ENCODE measurements at regions not wholly inside any gene's neighbourhood (a gene's known extent, or its start where the extent isn't known, plus 50 kb on each side); places are given as distances from the start of the nearest gene placed in this dataset.

DNA sequence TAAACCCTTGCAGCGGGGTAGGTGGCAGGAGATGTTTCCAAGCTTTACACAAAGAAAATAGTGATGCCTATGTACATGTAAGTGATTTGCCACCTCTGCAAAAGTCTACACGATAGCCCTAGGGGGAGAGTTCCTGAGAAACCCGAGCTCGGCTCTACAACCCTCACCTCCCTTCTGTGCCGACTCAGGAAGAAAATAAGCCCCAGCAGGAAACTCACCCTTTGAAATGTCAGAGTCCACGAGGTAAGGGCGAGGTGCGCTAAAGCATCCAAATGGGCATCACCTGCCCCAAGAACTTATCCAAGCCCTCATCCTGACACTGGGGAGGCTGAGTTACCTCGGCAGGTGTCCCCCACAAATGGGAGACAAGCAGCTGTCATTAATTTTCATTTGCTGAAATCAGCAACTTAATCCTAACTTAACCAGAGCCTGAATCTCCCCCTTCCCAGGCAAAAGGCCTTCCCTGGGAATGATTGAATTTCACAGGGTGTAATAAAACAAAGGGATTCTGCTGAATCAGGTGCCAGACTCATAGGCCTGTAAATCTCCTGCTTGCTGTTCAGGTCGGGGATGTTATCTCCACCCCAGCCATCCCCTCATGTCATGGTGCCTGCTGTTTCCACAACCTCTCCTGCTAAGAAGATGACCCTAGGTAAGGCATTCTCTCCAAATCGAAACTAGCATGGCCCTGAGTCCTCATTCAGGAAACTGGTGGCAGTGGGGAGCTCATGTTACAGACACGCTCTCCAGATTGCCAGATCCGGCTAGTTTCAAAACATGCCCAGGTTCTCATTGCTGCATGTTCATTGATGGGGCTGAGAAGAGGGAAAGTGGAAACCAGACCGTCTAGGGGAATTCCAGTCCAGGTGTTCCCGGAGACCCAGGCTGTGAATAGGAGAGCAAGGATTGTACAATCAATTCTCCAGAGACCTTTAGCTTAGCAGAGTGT is 105.3 kb upstream of the KIRREL3 start:
- TF ChIP-seq CTCF (IDR thresholded peaks at IDR 0.05; ENCODE audit: extremely low read depth, missing control alignments) = no peak

GRCh38 chr11:127103586-127104388 is 103.2 kb upstream of the KIRREL3 start:
- DNase-seq (ENCODE audit: low spot score) = no peak
- TF ChIP-seq CTCF (IDR thresholded peaks at IDR 0.05; ENCODE audit: extremely low read depth, missing control alignments) = no peak

More for the DNA sequence above, 105.3 kb upstream of the KIRREL3 start:
- no peak for DNase-seq (ENCODE audit: low spot score)

- no peak for TF ChIP-seq CTCF (IDR thresholded peaks at IDR 0.05; ENCODE audit: extremely low read depth, missing control alignments)
- DNase-seq (ENCODE audit: low spot score) = no peak
Observed at GRCh38 chr11:127098684-127099083, 98.1 kb upstream of the KIRREL3 start.

DNA sequence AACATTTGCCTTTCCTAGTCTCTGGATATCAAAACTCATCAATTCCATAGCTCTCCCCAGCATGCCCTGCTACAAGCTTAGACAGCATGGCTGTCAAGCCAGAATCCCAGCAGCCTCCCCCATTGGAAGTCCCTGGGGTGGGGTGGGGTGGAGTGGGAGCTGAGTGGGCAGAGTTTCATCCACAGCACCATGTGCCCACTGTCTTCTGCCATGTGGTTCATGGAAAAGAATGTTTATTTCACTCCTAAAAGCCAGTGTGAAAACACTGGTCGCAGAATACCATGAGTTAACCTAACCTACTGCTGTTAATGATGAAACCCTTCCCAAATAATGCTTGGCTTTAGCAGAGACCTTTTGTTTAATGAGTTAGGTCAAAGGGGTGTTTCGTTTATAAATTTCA is 80.2 kb upstream of the KIRREL3 start:
- TF ChIP-seq CTCF (IDR thresholded peaks at IDR 0.05; ENCODE audit: extremely low read depth, missing control alignments) = no peak
- DNase-seq (ENCODE audit: low spot score) = no peak

DNA sequence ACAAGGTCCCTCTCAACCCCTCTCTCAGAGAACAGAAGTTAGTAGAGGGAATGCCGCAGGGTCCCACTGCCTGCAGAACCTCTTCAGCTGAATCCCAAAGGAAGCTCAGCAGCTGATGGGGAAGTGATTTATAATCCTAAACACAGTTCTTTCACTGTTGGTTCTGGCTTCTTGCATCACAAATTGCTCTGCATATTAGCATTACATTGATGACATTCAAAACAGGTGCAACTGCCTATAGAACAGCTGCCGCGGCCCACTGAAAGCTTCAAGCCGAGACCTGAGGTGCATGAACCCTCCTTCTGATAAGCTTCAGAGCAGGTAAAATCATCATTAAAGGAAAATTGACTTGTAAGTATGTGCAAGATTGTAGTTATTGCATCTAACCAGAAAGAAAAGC is 75.2 kb upstream of the KIRREL3 start:
- no peak for TF ChIP-seq CTCF (IDR thresholded peaks at IDR 0.05; ENCODE audit: extremely low read depth, missing control alignments)
- no peak for DNase-seq (ENCODE audit: low spot score)

- peak; percentile 34 for DNase-seq (ENCODE audit: low spot score)
Observed at GRCh38 chr11:127074151-127074761, 73.7 kb upstream of the KIRREL3 start.

More at GRCh38 chr11:127074151-127074761, 73.7 kb upstream of the KIRREL3 start:
- TF ChIP-seq CTCF (IDR thresholded peaks at IDR 0.05; ENCODE audit: extremely low read depth, missing control alignments) = peak; percentile 10

Data from GM20000 (cell line).